Liver (tissue), 8 donors: ENCODE measurements at regions not wholly inside any gene's neighbourhood (a gene's known extent, or its start where the extent isn't known, plus 50 kb on each side); places are given as distances from the start of the nearest gene placed in this dataset.

Experiments used
- DNase-seq: peaks from one replicate; pipeline ENCODE4 v3.0.0-alpha.2; 2017; ENCODE audit warnings: low spot score
- H3K27ac ChIP-seq, 2 donors: one replicate each; pipeline ENCODE4 v1.7.0; 2013; ENCODE audit warnings: inconsistent platforms in 2 of 2, low read length in 2 of 2, control low read depth in 1 of 2, low read depth in 1 of 2, mild to moderate bottlenecking in 1 of 2
- H3K27me3 ChIP-seq, 4 donors: one replicate each; pipeline versions ENCODE4 v1.6.1 to v1.7.0; 2013; ENCODE audit warnings: low read length in 3 of 4, inconsistent platforms in 1 of 4, mild to moderate bottlenecking in 1 of 4, moderate library complexity in 1 of 4; ENCODE audit not compliant: control insufficient read depth in 4 of 4, insufficient read depth in 4 of 4
- H3K36me3 ChIP-seq, 4 donors: one replicate each; pipeline versions ENCODE4 v1.6.1 to v1.7.0; 2013; ENCODE audit warnings: low read length in 3 of 4, mild to moderate bottlenecking in 3 of 4, low read depth in 1 of 4, moderate library complexity in 1 of 4; ENCODE audit not compliant: control insufficient read depth in 4 of 4, insufficient read depth in 3 of 4
- H3K4me1 ChIP-seq, 4 donors: one replicate each; pipeline versions ENCODE4 v1.6.1 to v1.7.0; 2013; ENCODE audit warnings: low read length in 3 of 4, mild to moderate bottlenecking in 3 of 4, moderate library complexity in 1 of 4; ENCODE audit not compliant: control insufficient read depth in 4 of 4, insufficient read depth in 4 of 4
- H3K4me3 ChIP-seq, 3 donors: one replicate each; pipeline versions ENCODE4 v1.6.1 to v1.7.0; 2013; ENCODE audit warnings: low read length in 3 of 3, control low read depth in 1 of 3, low read depth in 1 of 3, mild to moderate bottlenecking in 1 of 3
- H3K9ac ChIP-seq, 2 donors: one replicate each; pipeline ENCODE4 v1.7.0; 2013; ENCODE audit warnings: low read length in 2 of 2, mild to moderate bottlenecking in 2 of 2, moderate library complexity in 2 of 2, control low read depth in 1 of 2, low read depth in 1 of 2
- H3K9me3 ChIP-seq, 4 donors: one replicate each; pipeline versions ENCODE4 v1.6.1 to v1.7.0; 2013; ENCODE audit warnings: low read length in 3 of 4; ENCODE audit not compliant: control insufficient read depth in 4 of 4
- ATF3 ChIP-seq: IDR thresholded peaks from 2 replicates; pipeline ENCODE4 v1.6.1; 2016; ENCODE audit warnings: antibody characterized with exemption
- FOXA1 ChIP-seq: IDR thresholded peaks from 2 replicates; pipeline ENCODE4 v1.6.1; 2016; ENCODE audit warnings: antibody characterized with exemption
- FOXA2 ChIP-seq: IDR thresholded peaks from 2 replicates; pipeline ENCODE4 v1.6.1; 2016; ENCODE audit warnings: antibody characterized with exemption
- HNF4A ChIP-seq, 2 donors: conservative IDR thresholded peaks; 2 replicates each; pipeline ENCODE4 v1.6.1; 2016; ENCODE audit warnings: antibody characterized with exemption in 2 of 2, mild to moderate bottlenecking in 2 of 2
- HNF4G ChIP-seq: IDR thresholded peaks from 2 replicates; pipeline ENCODE4 v1.6.1; 2016; ENCODE audit warnings: antibody characterized with exemption
- JUND ChIP-seq, 2 donors: IDR thresholded peaks; 2 replicates each; pipeline ENCODE4 v1.6.1; 2016; ENCODE audit warnings: antibody characterized with exemption in 2 of 2
- NR2F2 ChIP-seq: IDR thresholded peaks from 2 replicates; pipeline ENCODE4 v1.6.1; 2016; ENCODE audit warnings: antibody characterized with exemption
- REST ChIP-seq: IDR thresholded peaks from 2 replicates; pipeline ENCODE4 v1.6.1; 2016; ENCODE audit warnings: antibody characterized with exemption, mild to moderate bottlenecking
- RXRA ChIP-seq, 2 donors: IDR thresholded peaks; 2 replicates each; pipeline ENCODE4 v1.6.1; 2017 to 2018; ENCODE audit warnings: antibody characterized with exemption in 2 of 2, mild to moderate bottlenecking in 1 of 2
- ZBTB33 ChIP-seq: IDR thresholded peaks from 2 replicates; pipeline ENCODE4 v1.6.1; 2016; ENCODE audit warnings: antibody characterized with exemption
- WGBS: extraction: QIAGEN DNeasy Blood & Tissue Kit; methylation state at CpG from one replicate; pipeline ENCODE4 v1.1.7; 2013; 5-methylcytosine and 5-hydroxymethylcytosine counted together
- TF ChIP-seq, protein P1 (sequence below): IDR thresholded peaks from 2 replicates; pipeline ENCODE4 v1.6.1; 2016; ENCODE audit warnings: antibody characterized with exemption
- TF ChIP-seq, protein P2 (sequence below): fragments of 150-350 bp; IDR thresholded peaks from 2 replicates; pipeline ENCODE4 v1.5.1; 2017; ENCODE audit warnings: improper control_type of control experiment, low read depth, low read length; ENCODE audit not compliant: missing input control
- donor health status: healthy.
- donor health status: healthy.
- donor health status: healthy.
- donor health status: healthy.
- donor health status: healthy.

DNA sequence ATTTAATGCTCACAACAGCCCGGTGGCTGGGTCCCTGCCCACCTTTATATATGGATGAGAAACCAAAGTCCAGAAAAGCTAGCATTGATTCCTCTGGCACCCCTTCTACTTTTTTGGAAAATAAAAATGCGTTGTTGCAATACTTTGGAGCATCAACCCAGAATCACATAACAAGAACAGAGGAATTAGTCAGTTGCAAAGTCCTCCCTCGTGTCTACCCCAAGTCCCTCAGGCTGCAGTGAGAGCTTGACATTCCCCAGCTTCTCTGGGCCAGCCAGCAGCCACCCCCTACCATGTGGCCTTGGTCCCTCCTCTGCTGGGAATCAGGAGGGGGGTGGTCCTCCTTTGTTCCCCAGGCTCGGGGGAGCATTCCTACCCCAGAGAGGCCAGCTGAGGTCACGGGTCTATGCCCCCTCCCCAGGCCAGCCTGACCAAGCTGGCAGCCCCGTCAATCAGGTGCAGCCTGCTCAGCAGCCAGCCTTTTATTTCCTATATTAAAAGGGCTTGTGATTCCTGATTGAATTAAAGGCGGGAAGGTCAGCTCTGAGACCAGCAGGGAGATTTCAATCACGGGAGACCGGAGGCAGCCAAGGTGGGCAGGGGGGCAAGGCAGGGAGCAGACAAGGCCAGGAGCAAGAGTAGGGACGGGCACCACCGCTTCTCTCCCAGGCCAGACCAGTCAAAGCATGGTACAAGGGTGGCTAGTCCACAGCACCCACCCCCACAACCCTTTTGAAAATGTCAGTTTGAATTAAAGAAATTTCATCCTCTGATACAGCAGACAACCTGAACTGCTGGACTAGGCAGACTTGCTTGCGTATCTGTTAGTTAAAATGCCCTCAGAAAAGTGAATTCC, 158.9 kb downstream of the MRPL14 start (continued):
- TF ChIP-seq REST = no peak

- H3K9me3 ChIP-seq = no peaks in the 10 kb centered on the region
- H3K27ac ChIP-seq = no peak overlapping the region
- no peak for TF ChIP-seq FOXA1
- no peak for TF ChIP-seq REST
- no peak for TF ChIP-seq ZBTB33
- TF ChIP-seq NR2F2 = no peak
- TF ChIP-seq FOXA2 = no peak
- TF ChIP-seq RXRA (IDR thresholded peaks at IDR 0.05) = no peak
- TF ChIP-seq HNF4A (conservative IDR thresholded peaks at IDR 0.05) = no peak
- TF ChIP-seq, protein P1, sequence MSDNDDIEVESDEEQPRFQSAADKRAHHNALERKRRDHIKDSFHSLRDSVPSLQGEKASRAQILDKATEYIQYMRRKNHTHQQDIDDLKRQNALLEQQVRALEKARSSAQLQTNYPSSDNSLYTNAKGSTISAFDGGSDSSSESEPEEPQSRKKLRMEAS = no peak
- no peak for TF ChIP-seq ATF3
- TF ChIP-seq HNF4G = no peak
- TF ChIP-seq, protein P2, sequence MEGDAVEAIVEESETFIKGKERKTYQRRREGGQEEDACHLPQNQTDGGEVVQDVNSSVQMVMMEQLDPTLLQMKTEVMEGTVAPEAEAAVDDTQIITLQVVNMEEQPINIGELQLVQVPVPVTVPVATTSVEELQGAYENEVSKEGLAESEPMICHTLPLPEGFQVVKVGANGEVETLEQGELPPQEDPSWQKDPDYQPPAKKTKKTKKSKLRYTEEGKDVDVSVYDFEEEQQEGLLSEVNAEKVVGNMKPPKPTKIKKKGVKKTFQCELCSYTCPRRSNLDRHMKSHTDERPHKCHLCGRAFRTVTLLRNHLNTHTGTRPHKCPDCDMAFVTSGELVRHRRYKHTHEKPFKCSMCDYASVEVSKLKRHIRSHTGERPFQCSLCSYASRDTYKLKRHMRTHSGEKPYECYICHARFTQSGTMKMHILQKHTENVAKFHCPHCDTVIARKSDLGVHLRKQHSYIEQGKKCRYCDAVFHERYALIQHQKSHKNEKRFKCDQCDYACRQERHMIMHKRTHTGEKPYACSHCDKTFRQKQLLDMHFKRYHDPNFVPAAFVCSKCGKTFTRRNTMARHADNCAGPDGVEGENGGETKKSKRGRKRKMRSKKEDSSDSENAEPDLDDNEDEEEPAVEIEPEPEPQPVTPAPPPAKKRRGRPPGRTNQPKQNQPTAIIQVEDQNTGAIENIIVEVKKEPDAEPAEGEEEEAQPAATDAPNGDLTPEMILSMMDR = no peak
- TF ChIP-seq JUND (IDR thresholded peaks at IDR 0.05) = no peak
- 94% methylated on average over 3 of the region's 3 CpGs for WGBS
- H3K4me1 ChIP-seq = peaks cover 0 to 13% (median 10%) of the 10 kb centered on the region in 4 donors
- H3K36me3 ChIP-seq = no peaks in the 10 kb centered on the region
- DNase-seq = no peak
- no peaks in the 10 kb centered on the region for H3K27me3 ChIP-seq
- H3K9ac ChIP-seq = no peak overlapping the region
- no peak overlapping the region for H3K4me3 ChIP-seq
Measured at GRCh38 chr6:43967719-43968091, 159.5 kb downstream of the MRPL14 start.
